ENCODE measurements at regions not wholly inside any gene's neighbourhood (a gene's known extent, or its start where the extent isn't known, plus 50 kb on each side); places are given as distances from the start of the nearest gene placed in this dataset.
"Not testable (repeated sequence)": the region's sequence is repeated elsewhere in the genome, so short reads cannot be mapped to it uniquely, and the experiment has no call there.

DNA sequence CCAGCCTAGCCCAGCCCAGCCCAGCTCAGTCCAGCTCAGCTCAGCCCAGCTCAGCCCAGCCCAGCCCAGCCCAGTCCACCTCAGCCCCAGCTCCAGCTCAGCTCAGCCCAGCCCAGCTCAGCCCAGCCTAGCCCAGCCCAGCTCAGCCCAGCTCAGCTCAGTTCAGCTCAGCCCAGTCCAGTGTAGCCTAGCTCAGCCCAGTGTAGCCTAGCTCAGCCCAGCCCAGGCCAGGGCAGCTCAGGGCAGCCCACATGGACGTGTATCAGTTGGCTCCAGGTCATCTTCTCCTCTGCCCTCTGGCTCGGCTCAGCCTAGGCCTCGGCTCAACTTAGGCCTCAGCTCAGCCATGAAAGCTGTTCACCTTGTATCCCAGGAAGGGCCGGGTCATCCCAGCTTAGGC lies 64.7 kb downstream of the TMEM121 start:
- FAIRE-seq (peak; percentile 33), DNase-seq (ENCODE audit: insufficient read length, low spot score) (no peak)
- TF ChIP-seq TAF1 (IDR thresholded peaks at IDR 0.05; ENCODE audit: low read depth, low read length) (no peak), POU2F2 (IDR thresholded peaks at IDR 0.05; ENCODE audit: low read depth, low read length) (no peak), POLR2A (IDR thresholded peaks at IDR 0.05; ENCODE audit: low read depth, low read length) (no peak), PAX5 (IDR thresholded peaks at IDR 0.05; ENCODE audit: insufficient read depth, low read length, severe bottlenecking) (no peak), SPI1 (IDR thresholded peaks at IDR 0.05; ENCODE audit: low read depth, low read length) (no peak), POLR2AphosphoS5 (IDR thresholded peaks at IDR 0.05; ENCODE audit: low read depth, low read length) (no peak)

DNA sequence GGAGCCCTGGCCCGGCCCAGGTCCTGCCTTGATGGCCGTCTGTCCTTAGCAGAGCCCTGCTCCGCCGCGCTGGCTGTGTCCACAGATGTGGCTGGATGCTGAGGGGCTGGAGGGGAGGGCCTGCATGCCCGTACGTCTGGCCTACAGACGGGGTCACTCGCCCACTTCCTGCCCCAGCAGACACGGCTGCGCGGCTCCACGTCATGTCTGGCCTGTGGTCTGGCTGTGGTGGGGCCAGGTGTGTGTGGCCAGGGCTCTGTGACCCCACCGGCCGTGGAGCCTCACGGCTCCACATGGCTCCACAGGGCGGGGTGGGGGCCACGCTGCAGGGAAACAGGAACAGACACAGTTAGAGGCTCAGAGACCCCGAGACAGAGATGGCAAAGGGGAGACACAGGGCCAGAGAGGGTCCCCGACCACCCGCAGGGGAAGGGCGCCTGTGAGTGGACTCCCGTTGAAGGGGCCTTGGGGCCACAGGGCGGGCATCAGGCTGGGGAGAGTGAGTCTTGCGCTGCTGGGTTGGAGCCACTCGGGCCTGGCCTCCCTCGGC lies 65.5 kb downstream of the TMEM121 start:
- DNase-seq (ENCODE audit: insufficient read length, low spot score) = not testable (repeated sequence)
- peak; percentile 85 for FAIRE-seq

DNA sequence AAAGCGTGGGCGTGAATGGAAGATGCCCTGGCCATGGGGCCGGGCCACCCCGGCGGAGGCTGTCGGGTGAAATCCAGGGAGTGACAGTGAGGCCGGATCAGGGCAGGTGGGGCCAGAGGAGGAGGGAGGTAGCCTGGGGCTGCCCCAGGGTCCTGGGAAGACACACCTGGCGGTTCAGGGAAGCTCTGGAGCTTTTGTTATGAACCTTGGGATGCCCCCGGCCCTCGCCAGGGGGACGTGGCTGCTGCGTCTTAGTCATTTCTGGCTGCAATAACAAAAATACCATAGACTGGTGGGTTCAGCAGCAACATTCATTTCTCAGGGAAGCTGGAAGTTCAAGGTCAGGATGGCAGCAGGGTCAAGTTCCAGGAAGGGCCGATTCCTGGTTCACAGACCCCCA lies 66.3 kb downstream of the TMEM121 start:
- not testable (repeated sequence) for FAIRE-seq; DNase-seq (ENCODE audit: insufficient read length, low spot score)

DNA sequence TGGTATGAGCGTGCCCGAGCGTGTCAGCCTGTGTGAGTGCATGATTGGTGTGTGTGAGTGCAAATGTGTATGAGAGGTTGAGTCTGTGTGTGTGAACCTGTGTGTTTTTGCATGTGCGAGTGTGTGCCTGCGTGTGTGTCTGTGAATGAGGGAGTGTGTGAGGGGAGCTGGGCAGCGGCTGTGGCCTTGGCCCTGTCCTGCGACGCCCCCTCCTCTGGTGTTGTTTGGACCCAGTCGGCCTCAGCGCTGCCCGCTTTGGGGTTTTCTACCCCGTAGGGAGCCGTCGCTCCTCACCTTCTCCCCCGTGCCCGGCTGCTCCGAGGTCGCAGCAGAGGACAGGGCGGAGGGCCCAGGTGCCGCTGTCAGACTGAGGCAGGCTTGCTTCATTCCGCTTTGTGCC lies 69.0 kb downstream of the TMEM121 start:
- FAIRE-seq = peak; percentile 83
- not testable (repeated sequence) for DNase-seq (ENCODE audit: insufficient read length, low spot score)

DNA sequence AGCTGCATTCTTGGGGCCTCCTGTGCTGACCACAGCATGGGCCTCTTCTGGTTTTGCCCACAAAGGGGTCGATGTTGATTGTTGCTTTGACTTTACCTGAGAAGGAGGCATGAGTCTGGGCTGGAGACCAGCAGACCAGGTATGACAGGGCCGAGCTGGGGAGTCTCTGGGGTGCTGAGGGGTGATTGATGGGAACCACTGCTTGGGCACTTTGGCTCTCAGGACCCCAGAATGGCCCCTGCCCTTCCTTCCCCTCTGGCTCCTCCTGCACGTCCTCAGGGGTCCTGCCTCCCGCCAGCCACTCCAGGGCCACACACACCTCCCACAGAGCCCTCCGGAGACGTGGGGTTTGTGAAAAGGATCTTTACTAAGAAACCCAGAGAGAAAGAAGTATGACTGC lies 70.0 kb downstream of the TMEM121 start:
- DNase-seq (ENCODE audit: insufficient read length, low spot score); FAIRE-seq: not testable (repeated sequence)

DNA sequence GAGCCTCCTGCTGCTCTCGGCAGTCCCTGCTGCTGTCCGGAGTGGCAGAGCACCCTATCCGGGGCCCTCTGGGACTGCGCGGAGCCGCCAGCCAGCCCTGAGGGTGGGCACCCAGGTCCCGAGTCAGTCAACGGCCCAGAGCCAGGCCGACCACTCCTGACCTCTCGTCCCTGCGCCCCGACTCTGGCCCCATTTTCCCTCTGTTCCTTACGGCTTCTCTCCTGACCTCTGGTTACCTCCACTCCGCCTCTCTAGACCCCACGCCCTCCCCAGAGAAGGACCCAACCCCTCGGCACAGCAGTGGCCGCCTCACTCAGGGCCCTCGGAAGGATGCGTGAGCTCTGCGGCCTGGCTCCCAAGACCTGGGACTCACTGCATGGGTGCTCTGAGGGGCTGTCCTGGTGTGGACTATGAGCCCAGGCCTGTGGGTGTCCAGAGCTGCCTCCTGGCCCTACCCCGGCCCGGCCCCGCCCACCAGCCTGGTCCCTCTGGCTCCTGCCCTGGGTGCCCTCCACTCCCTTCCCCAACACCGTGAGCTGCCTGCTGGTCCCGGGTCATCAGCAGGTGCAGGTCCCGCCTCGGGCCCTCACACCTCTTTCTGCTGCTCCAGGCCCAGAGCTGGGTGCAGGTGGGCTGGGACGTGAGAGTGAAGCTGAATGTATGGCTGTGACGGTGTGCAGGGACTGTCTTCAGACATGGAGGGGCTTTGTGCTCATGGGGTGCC lies 71.8 kb downstream of the TMEM121 start:
- DNase-seq (ENCODE audit: insufficient read length, low spot score); FAIRE-seq: not testable (repeated sequence)

DNA sequence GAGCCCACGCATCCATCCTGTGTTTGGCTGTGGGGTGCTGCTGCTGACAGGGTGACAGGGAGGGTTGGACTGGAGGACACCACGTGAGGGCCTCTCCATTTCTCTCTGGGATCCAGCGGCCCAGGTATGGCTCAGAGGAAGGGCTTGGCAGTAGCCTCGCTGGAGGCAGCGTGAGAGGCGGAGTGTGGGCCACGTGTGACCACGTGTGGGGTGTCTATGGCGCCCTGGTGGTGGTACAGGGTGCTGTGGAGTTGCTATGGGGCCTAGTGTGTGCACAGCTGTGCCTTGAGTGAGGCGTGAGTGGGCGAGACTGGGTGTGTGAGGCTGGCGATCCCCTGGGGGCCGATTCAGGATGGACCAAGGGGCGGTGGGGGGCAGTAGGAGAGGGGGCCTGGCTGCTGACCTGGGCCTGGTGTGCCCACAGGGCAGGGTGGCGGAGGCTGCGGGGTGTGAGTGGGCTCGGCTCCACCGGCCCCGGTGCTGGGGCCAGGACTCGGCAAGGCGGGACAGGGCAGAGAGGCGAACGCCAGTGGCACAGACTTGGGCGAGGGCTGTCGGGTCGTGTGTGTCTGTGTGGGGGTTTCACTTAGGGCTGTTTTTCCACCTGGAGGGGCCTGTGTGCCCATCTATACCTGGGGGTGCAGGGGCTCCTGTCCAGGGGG lies 72.7 kb downstream of the TMEM121 start:
- peak; percentile 65 for FAIRE-seq
- not testable (repeated sequence) for DNase-seq (ENCODE audit: insufficient read length, low spot score)

DNA sequence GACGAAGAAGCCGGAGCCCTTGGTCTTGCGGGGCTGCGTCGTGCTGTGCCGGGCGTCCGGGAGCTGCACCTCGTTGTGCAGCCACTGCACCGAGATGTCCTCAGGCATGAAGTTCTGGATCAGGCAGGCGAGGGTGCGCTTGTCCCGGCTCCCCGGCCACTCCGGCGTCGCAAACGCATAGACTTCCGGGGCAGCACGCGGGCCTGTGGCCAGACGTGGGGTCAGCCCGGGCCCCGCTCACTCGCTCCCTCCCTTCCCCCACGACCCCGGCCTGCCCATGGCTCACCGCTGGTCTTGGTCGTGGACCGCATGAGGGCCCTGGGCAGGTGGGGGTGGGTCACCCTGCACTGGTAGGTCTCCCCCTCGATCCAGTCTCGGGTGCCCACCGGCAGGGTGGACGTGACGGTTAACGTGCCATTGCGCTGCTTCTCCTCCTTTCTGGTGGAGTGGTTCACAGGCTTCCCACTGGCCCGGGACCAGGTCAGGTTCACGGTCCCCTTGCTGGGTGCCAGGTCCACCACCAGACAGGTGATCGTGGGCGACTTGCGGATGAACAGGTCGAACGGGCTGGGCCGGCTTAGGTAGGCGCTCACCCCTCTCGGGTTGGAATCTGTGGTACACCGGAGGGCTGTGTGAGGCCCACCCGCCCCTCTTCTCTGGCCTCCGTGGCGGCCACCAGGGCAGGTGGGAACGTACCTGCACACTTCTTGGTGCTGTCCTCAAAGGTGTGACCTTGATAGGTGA lies 74.0 kb downstream of the TMEM121 start:
- not testable (repeated sequence) for DNase-seq (ENCODE audit: insufficient read length, low spot score); FAIRE-seq

DNA sequence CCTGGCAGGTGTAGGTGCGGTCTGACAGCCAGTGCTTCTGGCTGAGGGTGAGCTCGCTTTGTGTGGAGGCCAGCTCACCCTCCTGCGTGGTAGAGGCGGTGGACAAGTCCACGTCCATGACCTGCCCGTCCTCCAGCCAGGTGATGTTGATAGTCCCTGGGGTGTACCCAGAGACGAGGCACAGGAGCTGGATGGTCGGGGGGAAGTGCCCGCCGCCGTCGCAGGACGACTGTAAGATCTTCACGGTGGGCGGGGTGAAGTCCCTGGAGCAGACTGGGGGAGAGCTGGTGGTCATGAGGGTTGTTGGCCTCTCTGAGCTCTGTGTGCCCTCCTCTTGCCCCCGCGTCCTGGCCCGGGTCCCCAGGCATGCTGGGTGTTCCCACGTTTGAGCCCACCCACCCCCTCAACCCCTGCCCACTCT lies 74.6 kb downstream of the TMEM121 start:
- TF ChIP-seq POU2F2 (IDR thresholded peaks at IDR 0.05; ENCODE audit: low read depth, low read length) (no peak), SPI1 (IDR thresholded peaks at IDR 0.05; ENCODE audit: low read depth, low read length) (no peak), POLR2AphosphoS5 (IDR thresholded peaks at IDR 0.05; ENCODE audit: low read depth, low read length) (no peak), POLR2A (IDR thresholded peaks at IDR 0.05; ENCODE audit: low read depth, low read length) (no peak)
- FAIRE-seq = no peak
- no peak for DNase-seq (ENCODE audit: insufficient read length, low spot score)

DNA sequence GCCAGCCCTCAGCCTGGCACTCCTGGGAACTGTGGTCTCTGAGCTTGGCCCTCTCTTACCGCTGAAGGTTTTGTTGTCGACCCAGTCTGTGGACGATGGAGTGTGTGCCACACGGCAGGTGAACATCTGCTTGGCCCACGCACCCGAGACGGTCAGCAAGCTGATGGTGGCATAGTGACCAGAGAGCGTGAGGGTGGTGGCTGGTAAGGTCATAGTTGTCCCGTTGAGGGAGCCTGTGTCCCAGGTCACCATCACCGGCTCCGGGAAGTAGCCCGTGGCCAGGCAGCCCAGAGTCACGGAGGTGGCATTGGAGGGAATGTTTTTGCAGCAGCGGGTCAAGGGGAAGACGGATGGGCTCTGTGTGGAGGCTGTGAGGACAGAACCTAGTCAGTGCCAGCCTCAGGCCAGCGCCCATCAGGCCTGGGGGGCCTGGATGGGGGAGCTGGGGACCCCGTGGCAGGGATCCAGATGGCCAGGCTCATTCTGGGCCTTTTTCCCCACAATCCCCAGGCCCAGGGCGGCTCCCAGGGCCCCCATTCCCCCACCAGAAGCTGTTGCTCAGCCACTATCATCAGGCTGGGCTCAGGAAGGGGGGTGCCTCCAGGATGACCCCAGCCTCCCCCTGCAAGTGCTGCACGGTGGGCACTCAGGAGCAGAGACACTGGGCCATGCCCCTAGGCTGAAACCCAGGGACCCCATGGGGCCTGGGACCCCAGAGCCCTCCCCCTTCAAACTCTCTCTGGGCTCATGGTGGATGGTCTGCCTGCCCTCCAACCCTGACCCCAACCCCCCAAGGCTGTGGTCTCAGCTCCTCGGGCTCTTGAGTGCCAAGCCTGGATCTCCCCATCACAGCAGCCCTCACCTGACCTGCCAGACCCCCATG lies 75.2 kb downstream of the TMEM121 start:
- no peak for FAIRE-seq
- no peak for DNase-seq (ENCODE audit: insufficient read length, low spot score)

DNA sequence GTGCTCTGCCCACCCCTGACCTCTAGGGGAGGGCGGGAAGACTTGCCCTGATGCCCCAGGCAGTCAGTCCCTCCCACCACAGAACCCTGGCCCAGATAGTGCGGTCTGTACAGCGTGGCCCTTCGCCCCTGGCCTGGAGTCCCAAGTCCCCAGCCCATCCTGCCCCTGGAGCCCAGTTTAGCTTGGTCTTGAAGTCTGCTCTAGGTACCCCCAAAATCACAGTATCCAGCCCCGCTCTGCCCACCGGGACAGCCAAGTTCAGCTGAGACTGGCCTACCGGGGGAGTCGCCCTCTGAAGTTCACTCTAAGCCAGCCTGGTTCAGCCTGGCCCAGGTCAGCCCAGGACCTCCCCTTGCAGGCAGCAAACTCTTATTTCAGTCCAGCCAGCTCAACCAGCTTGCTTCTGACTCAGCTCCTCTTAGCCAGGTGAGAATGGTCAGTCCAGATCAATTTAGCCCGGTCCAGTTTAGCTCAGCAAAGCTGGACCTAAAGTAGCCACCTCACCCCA lies 75.9 kb downstream of the TMEM121 start:
- DNase-seq (ENCODE audit: insufficient read length, low spot score) (no peak), FAIRE-seq (peak; percentile 9)
- TF ChIP-seq POLR2A (IDR thresholded peaks at IDR 0.05; ENCODE audit: low read depth, low read length) (no peak), SPI1 (IDR thresholded peaks at IDR 0.05; ENCODE audit: low read depth, low read length) (no peak), POLR2AphosphoS5 (IDR thresholded peaks at IDR 0.05; ENCODE audit: low read depth, low read length) (no peak), PAX5 (IDR thresholded peaks at IDR 0.05; ENCODE audit: insufficient read depth, low read length, severe bottlenecking) (no peak), TAF1 (IDR thresholded peaks at IDR 0.05; ENCODE audit: low read depth, low read length) (no peak), POU2F2 (IDR thresholded peaks at IDR 0.05; ENCODE audit: low read depth, low read length) (no peak)

More for the DNA sequence above, 75.2 kb downstream of the TMEM121 start:
- TF ChIP-seq PAX5 (IDR thresholded peaks at IDR 0.05; ENCODE audit: insufficient read depth, low read length, severe bottlenecking) (no peak), POLR2AphosphoS5 (IDR thresholded peaks at IDR 0.05; ENCODE audit: low read depth, low read length) (no peak), POU2F2 (IDR thresholded peaks at IDR 0.05; ENCODE audit: low read depth, low read length) (no peak), TAF1 (IDR thresholded peaks at IDR 0.05; ENCODE audit: low read depth, low read length) (no peak)
